Spleen (tissue), 11 donors: ENCODE measurements at regions not wholly inside any gene's neighbourhood (a gene's known extent, or its start where the extent isn't known, plus 50 kb on each side); places are given as distances from the start of the nearest gene placed in this dataset.
A peak's percentile ranks its signal among the peaks of the same experiment; 100 is the strongest.

ENCODE experiments used
- DNase-seq: peaks from one replicate; pipeline ENCODE4 v3.0.0-alpha.2; 2020
- H3K27ac ChIP-seq, 8 donors: fragments of 200-600 bp; sonication (generic) in 7 of 8; 1 replicate in 4 of 8; 2 replicates in 4 of 8; pipeline versions ENCODE4 v1.5.0 to v1.8.0; 2016 to 2021; ENCODE audit warnings: inconsistent platforms in 4 of 8, mild to moderate bottlenecking in 4 of 8, moderate library complexity in 1 of 8
- H3K27me3 ChIP-seq, 7 donors: fragments of 200-600 bp; sonication (generic) in 6 of 7; replicated peaks in 1 of 7; 1 replicate in 4 of 7; 2 replicates in 3 of 7; pipeline versions ENCODE4 v1.5.0 to v1.8.0; 2016 to 2021; ENCODE audit warnings: inconsistent platforms in 3 of 7, mild to moderate bottlenecking in 1 of 7
- H3K36me3 ChIP-seq, 6 donors: fragments of 200-600 bp; sonication (generic) in 5 of 6; 1 replicate in 4 of 6; 2 replicates in 2 of 6; pipeline versions ENCODE4 v1.5.0 to v1.8.0; 2016 to 2021; ENCODE audit warnings: inconsistent platforms in 2 of 6
- H3K4me1 ChIP-seq, 6 donors: fragments of 200-600 bp; sonication (generic) in 5 of 6; 1 replicate in 3 of 6; 2 replicates in 3 of 6; pipeline versions ENCODE4 v1.5.0 to v1.8.0; 2016 to 2021; ENCODE audit warnings: inconsistent platforms in 3 of 6
- H3K4me3 ChIP-seq, 8 donors: fragments of 200-600 bp; sonication (generic) in 7 of 8; 1 replicate in 4 of 8; 2 replicates in 4 of 8; pipeline versions ENCODE4 v1.5.0 to v1.8.0; 2016 to 2021; ENCODE audit warnings: inconsistent platforms in 4 of 8, mild to moderate bottlenecking in 4 of 8, moderate library complexity in 2 of 8
- H3K9me3 ChIP-seq, 8 donors: fragments of 200-600 bp; sonication (generic) in 7 of 8; 1 replicate in 4 of 8; 2 replicates in 4 of 8; pipeline versions ENCODE4 v1.5.0 to v1.8.0; 2016 to 2021; ENCODE audit warnings: inconsistent platforms in 4 of 8
- POLR2A ChIP-seq, 3 donors: fragments of 450-650 bp; IDR thresholded peaks; one replicate each; pipeline ENCODE4 v1.5.1; 2017; ENCODE audit warnings: antibody characterized with exemption in 3 of 3, mild to moderate bottlenecking in 1 of 3
- POLR2AphosphoS5 ChIP-seq, 3 donors: sonication (generic); formaldehyde crosslinking; IDR thresholded peaks; one replicate each; pipeline ENCODE4 v1.5.1; 2017; ENCODE audit warnings: antibody characterized with exemption in 3 of 3
- WGBS, 5 donors: extraction: QIAGEN DNeasy Blood & Tissue Kit in 3 of 5; methylation state at CpG; one replicate each; pipeline versions ENCODE4 v1.1.5 to v1.1.7; 2013 to 2018; 5-methylcytosine and 5-hydroxymethylcytosine counted together
- intact Hi-C: fragments of 100-400 bp; cut with DNase I; formaldehyde crosslinking; loops from one replicate; pipeline ENCODE4 v1.15.0; 2023; ENCODE audit warnings: low total_unique reads
- TF ChIP-seq, protein P1 (sequence below), 11 experiments: fragments of 200-600 bp in 7 of 11; fragments of 450-650 bp in 4 of 11; sonication (generic) in 4 of 11; IDR thresholded peaks in 8 of 11; conservative IDR thresholded peaks in 3 of 11; 1 replicate in 7 of 11; 2 replicates in 4 of 11; pipeline versions ENCODE4 v1.4.0 to v1.8.0; 2016 to 2021; ENCODE audit warnings: antibody characterized with exemption in 11 of 11, inconsistent platforms in 4 of 11, mild to moderate bottlenecking in 1 of 11
- donor health status: healthy with polysubstance abuse.
- donor health status: DM: no; HTN: no; CAD: no; lungs with moderate emphysema.
- donor health status: DM: no; HTN: no; CAD: no.
- donor health status: Bipolar disorder and iron deficiency.
- donor health status: healthy.
- donor health status: DM: no; HTN: no; CAD: no.
- donor health status: DM: yes; HTN: yes; CAD: no.

DNA sequence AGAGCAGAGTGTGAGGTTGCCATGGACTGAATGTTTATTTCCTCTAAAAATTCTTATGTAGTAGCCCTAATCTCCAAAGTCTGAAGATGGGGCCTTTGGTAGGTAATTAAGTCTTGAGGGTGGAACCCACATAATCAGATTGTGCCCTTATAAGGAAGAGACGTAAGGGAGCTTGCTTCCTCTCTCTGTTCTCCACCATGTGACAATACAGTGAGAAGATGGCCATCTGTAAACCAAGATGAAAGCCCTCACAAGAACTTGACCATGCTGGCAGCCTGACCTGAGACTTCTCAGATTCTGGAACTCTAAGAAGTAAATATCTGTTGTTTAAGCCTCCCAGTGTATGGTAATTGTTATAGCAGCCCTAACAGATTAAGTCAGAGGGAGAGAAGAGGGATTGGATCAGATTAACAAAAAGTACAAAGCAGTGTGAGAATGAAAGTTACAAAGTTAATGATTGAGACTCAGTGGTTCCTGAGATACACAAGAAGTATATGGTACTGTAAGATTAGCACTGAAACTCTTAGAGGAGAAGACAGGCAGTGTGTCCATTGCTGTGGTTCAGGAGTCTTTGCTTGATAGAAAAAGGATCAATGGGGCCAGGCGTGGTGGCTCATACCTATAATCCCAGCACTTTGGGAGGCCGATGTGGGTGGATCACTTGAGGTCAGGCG, 82.5 kb upstream of the GC start:
- TF ChIP-seq POLR2A (IDR thresholded peaks at IDR 0.05) (no peak), POLR2AphosphoS5 (IDR thresholded peaks at IDR 0.05) (no peak)
- TF ChIP-seq, protein P1, sequence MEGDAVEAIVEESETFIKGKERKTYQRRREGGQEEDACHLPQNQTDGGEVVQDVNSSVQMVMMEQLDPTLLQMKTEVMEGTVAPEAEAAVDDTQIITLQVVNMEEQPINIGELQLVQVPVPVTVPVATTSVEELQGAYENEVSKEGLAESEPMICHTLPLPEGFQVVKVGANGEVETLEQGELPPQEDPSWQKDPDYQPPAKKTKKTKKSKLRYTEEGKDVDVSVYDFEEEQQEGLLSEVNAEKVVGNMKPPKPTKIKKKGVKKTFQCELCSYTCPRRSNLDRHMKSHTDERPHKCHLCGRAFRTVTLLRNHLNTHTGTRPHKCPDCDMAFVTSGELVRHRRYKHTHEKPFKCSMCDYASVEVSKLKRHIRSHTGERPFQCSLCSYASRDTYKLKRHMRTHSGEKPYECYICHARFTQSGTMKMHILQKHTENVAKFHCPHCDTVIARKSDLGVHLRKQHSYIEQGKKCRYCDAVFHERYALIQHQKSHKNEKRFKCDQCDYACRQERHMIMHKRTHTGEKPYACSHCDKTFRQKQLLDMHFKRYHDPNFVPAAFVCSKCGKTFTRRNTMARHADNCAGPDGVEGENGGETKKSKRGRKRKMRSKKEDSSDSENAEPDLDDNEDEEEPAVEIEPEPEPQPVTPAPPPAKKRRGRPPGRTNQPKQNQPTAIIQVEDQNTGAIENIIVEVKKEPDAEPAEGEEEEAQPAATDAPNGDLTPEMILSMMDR (IDR thresholded peaks at IDR 0.05 in 8 of 11, conservative IDR thresholded peaks at IDR 0.05 in 3 of 11), result no peak
- Histone ChIP-seq H3K27ac (no peak overlapping the region), H3K4me3 (no peak overlapping the region), H3K9me3 (peaks cover 0 to 37% (median 29%) of the 10 kb centered on the region in 8 donors), H3K4me1 (peaks cover 0 to 4% (median 0%) of the 10 kb centered on the region in 6 donors), H3K36me3 (no peaks in the 10 kb centered on the region), H3K27me3 (no peaks in the 10 kb centered on the region)
- WGBS, 5 donors, result 81 to 93% (median 86%) methylated on average over 4 of the region's 4 CpGs
- intact Hi-C loops, result no loop called here
- no peak for DNase-seq

DNA sequence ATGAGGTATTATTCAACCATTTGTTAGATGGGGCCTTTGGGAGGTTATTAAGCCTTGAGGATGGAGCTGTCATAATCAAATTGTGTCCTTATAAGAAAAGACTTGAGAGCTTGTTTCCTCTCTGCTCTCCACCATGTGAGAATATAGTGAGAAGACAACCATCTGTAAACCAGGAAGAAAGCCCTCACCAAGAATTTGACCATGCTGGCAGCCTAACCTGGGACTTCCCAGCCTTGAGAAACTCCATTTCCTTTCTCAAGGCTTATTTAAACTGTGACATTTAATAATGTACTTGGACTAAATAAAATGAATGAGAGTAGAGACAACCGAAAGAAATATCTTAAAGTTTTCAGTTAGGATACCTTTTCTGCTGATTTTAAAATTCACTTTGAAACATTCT, 83.7 kb upstream of the GC start:
- Histone ChIP-seq H3K9me3 (peaks cover 0 to 25% (median 18%) of the 10 kb centered on the region in 8 donors), H3K27ac (peak overlapping the region in 1 of 8 donors; percentile 26), H3K4me1 (peaks cover 0 to 4% (median 0%) of the 10 kb centered on the region in 6 donors), H3K36me3 (no peaks in the 10 kb centered on the region), H3K4me3 (no peak overlapping the region), H3K27me3 (no peaks in the 10 kb centered on the region)
- WGBS, 5 donors, result 48 to 68% (median 66%) methylated on average over 1 of the region's 1 CpG
- intact Hi-C loops, result no loop called here
- TF ChIP-seq, protein P1 (IDR thresholded peaks at IDR 0.05 in 8 of 11, conservative IDR thresholded peaks at IDR 0.05 in 3 of 11), result no peak
- TF ChIP-seq POLR2AphosphoS5 (IDR thresholded peaks at IDR 0.05) (no peak), POLR2A (IDR thresholded peaks at IDR 0.05) (no peak)
- DNase-seq, result no peak

DNA sequence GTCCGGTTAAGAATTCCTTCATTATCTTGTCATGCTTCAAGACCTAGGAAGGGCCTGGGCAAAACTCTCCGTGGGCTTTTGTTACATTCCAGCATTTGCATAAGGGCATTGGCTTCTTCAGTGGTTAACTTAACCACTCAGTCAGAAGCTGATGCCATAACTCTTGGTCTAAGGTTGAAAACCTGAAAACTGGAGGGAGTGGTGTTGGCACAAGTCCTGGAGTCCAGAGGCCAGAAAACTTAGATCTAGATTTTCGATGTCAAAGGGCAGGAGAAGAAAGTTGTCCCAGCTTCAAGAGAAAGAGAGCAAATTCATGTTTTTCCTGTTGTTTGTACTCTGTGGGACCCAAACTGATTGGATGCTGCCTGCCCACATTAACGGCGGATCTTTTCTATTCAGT, 86.6 kb upstream of the GC start:
- H3K27me3 ChIP-seq, result no peaks in the 10 kb centered on the region
- TF ChIP-seq, protein P1 (IDR thresholded peaks at IDR 0.05 in 8 of 11, conservative IDR thresholded peaks at IDR 0.05 in 3 of 11), result no peak
- TF ChIP-seq POLR2AphosphoS5 (IDR thresholded peaks at IDR 0.05), result no peak
- TF ChIP-seq POLR2A (IDR thresholded peaks at IDR 0.05), result no peak
- no peak for DNase-seq
- no peak overlapping the region for H3K27ac ChIP-seq
- intact Hi-C loops, result no loop called here
- H3K4me1 ChIP-seq, result peaks cover 0 to 4% (median 0%) of the 10 kb centered on the region in 6 donors
- no peaks in the 10 kb centered on the region for H3K9me3 ChIP-seq
- 73 to 85% (median 79%) methylated on average over 5 of the region's 5 CpGs for WGBS, 5 donors
- H3K4me3 ChIP-seq, result no peak overlapping the region
- no peaks in the 10 kb centered on the region for H3K36me3 ChIP-seq

DNA sequence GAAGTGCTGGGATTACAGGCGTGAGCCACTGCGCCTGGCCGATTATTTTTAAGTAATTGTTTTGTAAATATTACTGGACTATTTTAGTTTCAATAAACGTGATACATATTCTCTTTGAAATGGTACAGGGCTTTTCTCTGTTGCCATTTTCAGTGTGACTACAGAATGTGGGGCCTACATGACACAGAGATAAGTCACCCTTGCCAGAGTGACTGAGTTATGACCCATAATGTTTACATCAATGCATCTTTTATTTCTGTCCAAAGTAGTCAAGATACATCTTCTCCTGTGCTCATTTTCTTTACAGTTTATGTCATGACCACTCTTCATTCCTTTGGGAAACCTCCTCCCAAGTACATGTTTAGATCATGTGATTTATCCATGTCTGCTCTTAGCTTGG, 88.3 kb upstream of the GC start:
- Histone ChIP-seq H3K9me3 (peaks cover 0 to 8% (median 0%) of the 10 kb centered on the region in 8 donors), H3K27me3 (no peaks in the 10 kb centered on the region), H3K4me1 (peaks cover 0 to 4% (median 0%) of the 10 kb centered on the region in 6 donors), H3K4me3 (no peak overlapping the region), H3K27ac (no peak overlapping the region), H3K36me3 (no peaks in the 10 kb centered on the region)
- 93 to 95% (median 93%) methylated on average over 4 of the region's 4 CpGs for WGBS, 5 donors
- no peak for TF ChIP-seq POLR2AphosphoS5 (IDR thresholded peaks at IDR 0.05)
- TF ChIP-seq, protein P1 (IDR thresholded peaks at IDR 0.05 in 8 of 11, conservative IDR thresholded peaks at IDR 0.05 in 3 of 11), result no peak
- no peak for TF ChIP-seq POLR2A (IDR thresholded peaks at IDR 0.05)
- intact Hi-C loops, result no loop called here
- no peak for DNase-seq
